ENCODE measurements at regions not wholly inside any gene's neighbourhood (a gene's known extent, or its start where the extent isn't known, plus 50 kb on each side); places are given as distances from the start of the nearest gene placed in this dataset.

- H3K4me3 ChIP-seq (ENCODE audit: low read length) = no peak overlapping the region
- DNase-seq (ENCODE audit: low read depth) = no peak
- no peak for TF ChIP-seq CTCF (conservative IDR thresholded peaks at IDR 0.05; ENCODE audit: low read depth, low read length)
Observed at GRCh38 chr5:106525438-106525837, 1145.3 kb downstream of the EFNA5 start.

GRCh38 chr5:106523852-106524251 is 1146.9 kb downstream of the EFNA5 start:
- no peak overlapping the region for H3K4me3 ChIP-seq (ENCODE audit: low read length)
- no peak for TF ChIP-seq CTCF (conservative IDR thresholded peaks at IDR 0.05; ENCODE audit: low read depth, low read length)
- no peak for DNase-seq (ENCODE audit: low read depth)

GRCh38 chr5:106522296-106522695 is 1148.4 kb downstream of the EFNA5 start:
- DNase-seq (ENCODE audit: low read depth) = no peak
- TF ChIP-seq CTCF (conservative IDR thresholded peaks at IDR 0.05; ENCODE audit: low read depth, low read length) = no peak
- no peak overlapping the region for H3K4me3 ChIP-seq (ENCODE audit: low read length)

DNA sequence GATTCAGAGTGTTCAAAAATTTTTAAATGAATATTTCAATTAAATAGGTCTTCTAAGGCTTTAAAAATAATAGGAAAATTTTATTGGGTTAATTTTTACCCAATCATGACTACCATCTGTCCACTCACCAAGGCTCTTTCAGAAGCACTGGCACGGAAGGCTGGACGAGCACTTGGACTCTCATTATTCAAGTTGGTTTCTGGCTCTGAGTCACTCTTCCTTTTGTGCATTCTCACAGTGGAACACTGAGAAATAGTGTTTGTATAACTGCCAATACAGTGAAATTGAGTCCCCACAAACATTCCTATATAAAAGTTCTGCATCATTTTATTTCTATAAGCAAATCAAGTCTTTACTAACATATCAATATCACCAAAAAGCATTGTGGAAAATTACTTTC is 1149.0 kb downstream of the EFNA5 start:
- DNase-seq (ENCODE audit: low read depth) = no peak

GRCh38 chr5:106510321-106510720 is 1160.4 kb downstream of the EFNA5 start:
- no peak for DNase-seq (ENCODE audit: low read depth)
- no peak for TF ChIP-seq CTCF (conservative IDR thresholded peaks at IDR 0.05; ENCODE audit: low read depth, low read length)
- no peak overlapping the region for H3K4me3 ChIP-seq (ENCODE audit: low read length)

More for the DNA sequence above, 1149.0 kb downstream of the EFNA5 start:
- TF ChIP-seq CTCF (conservative IDR thresholded peaks at IDR 0.05; ENCODE audit: low read depth, low read length) = no peak
- no peak overlapping the region for H3K4me3 ChIP-seq (ENCODE audit: low read length)

DNA sequence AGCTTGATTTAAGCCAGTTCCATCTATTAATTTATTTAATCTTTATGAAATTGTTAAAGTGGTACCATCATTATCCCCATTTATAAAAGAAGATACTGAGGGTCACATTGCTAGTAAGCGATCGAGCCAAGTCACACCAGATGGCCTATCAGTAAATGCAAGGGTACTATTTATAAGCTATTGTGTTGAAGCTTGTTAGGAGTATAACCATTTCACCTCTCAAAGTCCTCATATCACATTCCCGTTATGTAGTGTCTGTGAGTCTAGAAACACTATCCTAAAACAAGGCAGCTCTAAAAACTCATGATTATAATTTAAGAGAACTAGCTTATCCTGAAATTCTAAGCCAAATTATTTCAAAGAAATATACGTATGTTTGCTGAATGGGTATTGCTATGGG is 1161.8 kb downstream of the EFNA5 start:
- TF ChIP-seq CTCF (conservative IDR thresholded peaks at IDR 0.05; ENCODE audit: low read depth, low read length) = no peak
- H3K4me3 ChIP-seq (ENCODE audit: low read length) = no peak overlapping the region
- no peak for DNase-seq (ENCODE audit: low read depth)

- no peak for TF ChIP-seq CTCF (conservative IDR thresholded peaks at IDR 0.05; ENCODE audit: low read depth, low read length)
- DNase-seq (ENCODE audit: low read depth) = no peak
- H3K4me3 ChIP-seq (ENCODE audit: low read length) = no peak overlapping the region
Observed at GRCh38 chr5:106493910-106494309, 1176.8 kb downstream of the EFNA5 start.
